Neural cell (in vitro differentiated cells): ENCODE measurements at regions not wholly inside any gene's neighbourhood (a gene's known extent, or its start where the extent isn't known, plus 50 kb on each side); places are given as distances from the start of the nearest gene placed in this dataset.
"Not testable (repeated sequence)": the region's sequence is repeated elsewhere in the genome, so short reads cannot be mapped to it uniquely, and the experiment has no call there.

Experiments
- H2AFZ ChIP-seq: fragments of 200-600, 300-800 bp; sonication (generic), shearing (Covaris generic); 2 replicates; pipeline ENCODE4 v1.6.0; 2014; ENCODE audit warnings: low read depth, mild to moderate bottlenecking, antibody characterized with exemption, low read length, moderate library complexity
- H3F3A ChIP-seq: fragments of 200-600 bp; shearing (Covaris generic); 2 replicates; pipeline ENCODE4 v1.6.1; 2016; ENCODE audit warnings: mild to moderate bottlenecking, moderate library complexity, mixed read lengths, antibody characterized with exemption, low read length; ENCODE audit not compliant: insufficient read depth, poor library complexity, severe bottlenecking
- H3K27ac ChIP-seq: fragments of 200-600, 300-800 bp; sonication (generic), shearing (Covaris generic); 2 replicates; pipeline ENCODE4 v1.5.1; 2014; ENCODE audit warnings: mild to moderate bottlenecking, low read length, moderate library complexity
- H3K27me3 ChIP-seq: fragments of 300-800, 200-600 bp; sonication (generic), shearing (Covaris generic); 2 replicates; pipeline ENCODE4 v1.6.0; 2014; ENCODE audit warnings: mild to moderate bottlenecking, low read depth, low read length, moderate library complexity; ENCODE audit not compliant: insufficient read depth
- H3K36me3 ChIP-seq: fragments of 300-800, 200-600 bp; sonication (generic), shearing (Covaris generic); 2 replicates; pipeline ENCODE4 v1.5.1; 2014; ENCODE audit warnings: mild to moderate bottlenecking, antibody characterized with exemption, low read length, moderate library complexity; ENCODE audit not compliant: insufficient read depth
- H3K4me2 ChIP-seq: fragments of 300-800, 200-600 bp; sonication (generic), shearing (Covaris generic); 2 replicates; pipeline ENCODE4 v1.6.0; 2014; ENCODE audit warnings: mild to moderate bottlenecking, low read length
- H3K4me3 ChIP-seq: fragments of 300-800, 200-600 bp; sonication (generic), shearing (Covaris generic); 2 replicates; pipeline ENCODE4 v1.5.1; 2014; ENCODE audit warnings: mild to moderate bottlenecking, low read length, moderate library complexity
- H3K79me2 ChIP-seq: fragments of 200-600 bp; shearing (Covaris generic); replicated peaks from 2 replicates; pipeline ENCODE4 v1.6.0; 2014; ENCODE audit warnings: mild to moderate bottlenecking, low read length, moderate library complexity; ENCODE audit not compliant: insufficient read depth
- H3K9ac ChIP-seq: fragments of 300-800, 200-600 bp; sonication (generic), shearing (Covaris generic); 2 replicates; pipeline ENCODE4 v1.6.1; 2016; ENCODE audit warnings: mild to moderate bottlenecking, low read length, mixed read lengths
- H3K9me2 ChIP-seq: fragments of 200-600 bp; shearing (Covaris generic); 2 replicates; pipeline ENCODE4 v1.6.1; 2016; ENCODE audit warnings: mild to moderate bottlenecking, low read length, mixed read lengths; ENCODE audit not compliant: insufficient read depth
- H3K9me3 ChIP-seq: fragments of 200-600, 300-800 bp; sonication (generic), shearing (Covaris generic); 2 replicates; pipeline ENCODE4 v1.6.1; 2016; ENCODE audit warnings: mild to moderate bottlenecking, mixed run types, low read length, moderate library complexity, mixed read lengths
- H4K20me1 ChIP-seq: fragments of 200-600 bp; shearing (Covaris generic); 2 replicates; pipeline ENCODE4 v1.6.1; 2016; ENCODE audit warnings: mild to moderate bottlenecking, mixed run types; ENCODE audit not compliant: insufficient read depth
- EP300 ChIP-seq: fragments of 450-650 bp; conservative IDR thresholded peaks from 2 replicates; pipeline ENCODE4 v1.6.1; 2014; ENCODE audit warnings: antibody characterized with exemption, mild to moderate bottlenecking, moderate library complexity; ENCODE audit not compliant: poor library complexity, severe bottlenecking
- EZH2 ChIP-seq: fragments of 200-600, 300-800 bp; shearing (Covaris generic), sonication (generic); IDR thresholded peaks from 2 replicates; pipeline ENCODE4 v1.6.1; 2014; ENCODE audit warnings: antibody characterized with exemption, low read length, borderline replicate concordance, mild to moderate bottlenecking; ENCODE audit not compliant: insufficient read depth, poor library complexity, severe bottlenecking
- MXI1 ChIP-seq: fragments of 450-650 bp; conservative IDR thresholded peaks from 2 replicates; pipeline ENCODE4 v1.6.1; 2014; ENCODE audit warnings: antibody characterized with exemption, mild to moderate bottlenecking; ENCODE audit not compliant: poor library complexity, severe bottlenecking
- POLR2AphosphoS5 ChIP-seq: IDR thresholded peaks from 2 replicates; pipeline ENCODE4 v1.6.1; 2012
- RAD21 ChIP-seq: fragments of 450-650 bp; conservative IDR thresholded peaks from 2 replicates; pipeline ENCODE4 v1.6.1; 2014; ENCODE audit warnings: antibody characterized with exemption, mild to moderate bottlenecking, moderate library complexity
- SMC3 ChIP-seq: fragments of 450-650 bp; conservative IDR thresholded peaks from 2 replicates; pipeline ENCODE4 v1.6.1; 2014; ENCODE audit warnings: antibody characterized with exemption, mild to moderate bottlenecking, moderate library complexity; ENCODE audit not compliant: poor library complexity
- TAF1 ChIP-seq: IDR thresholded peaks from 2 replicates; pipeline ENCODE4 v1.6.1; 2012; ENCODE audit warnings: low read depth
- TF ChIP-seq, protein P1 (sequence below): IDR thresholded peaks from 2 replicates; pipeline ENCODE4 v1.6.1; 2012; ENCODE audit warnings: borderline replicate concordance
- TF ChIP-seq, protein P2 (sequence below): fragments of 450-650 bp; IDR thresholded peaks from 2 replicates; pipeline ENCODE4 v1.5.1; 2014; ENCODE audit warnings: antibody characterized with exemption, mild to moderate bottlenecking, moderate library complexity; ENCODE audit not compliant: poor library complexity, severe bottlenecking

DNA sequence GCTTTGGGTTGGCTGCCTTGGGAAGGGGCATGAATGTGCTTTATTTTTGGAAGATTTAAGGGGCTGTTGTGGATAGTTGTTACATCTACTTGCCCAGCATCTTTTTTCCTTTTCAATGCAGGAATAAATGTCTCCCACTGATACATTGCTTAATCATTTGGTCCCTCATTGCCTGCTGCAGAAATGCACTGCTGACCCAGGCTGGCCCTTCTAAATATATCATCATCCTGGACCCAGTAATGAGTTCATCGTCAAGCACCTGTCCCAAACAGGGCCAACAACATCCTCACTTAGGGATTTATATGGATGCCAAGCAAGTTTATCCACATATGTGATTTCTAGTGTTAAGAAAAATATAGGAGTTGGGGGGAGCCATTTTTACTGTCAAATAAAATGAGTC, 67.2 kb downstream of the ASCL1 start:
- Histone ChIP-seq H3K27ac (no peak overlapping the region), H3K27me3 (no peaks in the 10 kb centered on the region), H2AFZ (no peak overlapping the region), H4K20me1 (no peaks in the 10 kb centered on the region), H3K9ac (no peak overlapping the region), H3F3A (no peaks in the 10 kb centered on the region), H3K36me3 (no peaks in the 10 kb centered on the region), H3K9me2 (no peaks in the 10 kb centered on the region), H3K4me3 (no peak overlapping the region), H3K4me2 (no peak overlapping the region), H3K79me2 (no peaks in the 10 kb centered on the region), H3K9me3 (no peaks in the 10 kb centered on the region)
- TF ChIP-seq EZH2 (no peak), MXI1 (no peak), TAF1 (no peak), SMC3 (no peak), POLR2AphosphoS5 (no peak), EP300 (no peak), RAD21 (no peak)
- TF ChIP-seq, protein P1, sequence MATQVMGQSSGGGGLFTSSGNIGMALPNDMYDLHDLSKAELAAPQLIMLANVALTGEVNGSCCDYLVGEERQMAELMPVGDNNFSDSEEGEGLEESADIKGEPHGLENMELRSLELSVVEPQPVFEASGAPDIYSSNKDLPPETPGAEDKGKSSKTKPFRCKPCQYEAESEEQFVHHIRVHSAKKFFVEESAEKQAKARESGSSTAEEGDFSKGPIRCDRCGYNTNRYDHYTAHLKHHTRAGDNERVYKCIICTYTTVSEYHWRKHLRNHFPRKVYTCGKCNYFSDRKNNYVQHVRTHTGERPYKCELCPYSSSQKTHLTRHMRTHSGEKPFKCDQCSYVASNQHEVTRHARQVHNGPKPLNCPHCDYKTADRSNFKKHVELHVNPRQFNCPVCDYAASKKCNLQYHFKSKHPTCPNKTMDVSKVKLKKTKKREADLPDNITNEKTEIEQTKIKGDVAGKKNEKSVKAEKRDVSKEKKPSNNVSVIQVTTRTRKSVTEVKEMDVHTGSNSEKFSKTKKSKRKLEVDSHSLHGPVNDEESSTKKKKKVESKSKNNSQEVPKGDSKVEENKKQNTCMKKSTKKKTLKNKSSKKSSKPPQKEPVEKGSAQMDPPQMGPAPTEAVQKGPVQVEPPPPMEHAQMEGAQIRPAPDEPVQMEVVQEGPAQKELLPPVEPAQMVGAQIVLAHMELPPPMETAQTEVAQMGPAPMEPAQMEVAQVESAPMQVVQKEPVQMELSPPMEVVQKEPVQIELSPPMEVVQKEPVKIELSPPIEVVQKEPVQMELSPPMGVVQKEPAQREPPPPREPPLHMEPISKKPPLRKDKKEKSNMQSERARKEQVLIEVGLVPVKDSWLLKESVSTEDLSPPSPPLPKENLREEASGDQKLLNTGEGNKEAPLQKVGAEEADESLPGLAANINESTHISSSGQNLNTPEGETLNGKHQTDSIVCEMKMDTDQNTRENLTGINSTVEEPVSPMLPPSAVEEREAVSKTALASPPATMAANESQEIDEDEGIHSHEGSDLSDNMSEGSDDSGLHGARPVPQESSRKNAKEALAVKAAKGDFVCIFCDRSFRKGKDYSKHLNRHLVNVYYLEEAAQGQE = no peak
- TF ChIP-seq, protein P2, sequence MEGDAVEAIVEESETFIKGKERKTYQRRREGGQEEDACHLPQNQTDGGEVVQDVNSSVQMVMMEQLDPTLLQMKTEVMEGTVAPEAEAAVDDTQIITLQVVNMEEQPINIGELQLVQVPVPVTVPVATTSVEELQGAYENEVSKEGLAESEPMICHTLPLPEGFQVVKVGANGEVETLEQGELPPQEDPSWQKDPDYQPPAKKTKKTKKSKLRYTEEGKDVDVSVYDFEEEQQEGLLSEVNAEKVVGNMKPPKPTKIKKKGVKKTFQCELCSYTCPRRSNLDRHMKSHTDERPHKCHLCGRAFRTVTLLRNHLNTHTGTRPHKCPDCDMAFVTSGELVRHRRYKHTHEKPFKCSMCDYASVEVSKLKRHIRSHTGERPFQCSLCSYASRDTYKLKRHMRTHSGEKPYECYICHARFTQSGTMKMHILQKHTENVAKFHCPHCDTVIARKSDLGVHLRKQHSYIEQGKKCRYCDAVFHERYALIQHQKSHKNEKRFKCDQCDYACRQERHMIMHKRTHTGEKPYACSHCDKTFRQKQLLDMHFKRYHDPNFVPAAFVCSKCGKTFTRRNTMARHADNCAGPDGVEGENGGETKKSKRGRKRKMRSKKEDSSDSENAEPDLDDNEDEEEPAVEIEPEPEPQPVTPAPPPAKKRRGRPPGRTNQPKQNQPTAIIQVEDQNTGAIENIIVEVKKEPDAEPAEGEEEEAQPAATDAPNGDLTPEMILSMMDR = no peak

DNA sequence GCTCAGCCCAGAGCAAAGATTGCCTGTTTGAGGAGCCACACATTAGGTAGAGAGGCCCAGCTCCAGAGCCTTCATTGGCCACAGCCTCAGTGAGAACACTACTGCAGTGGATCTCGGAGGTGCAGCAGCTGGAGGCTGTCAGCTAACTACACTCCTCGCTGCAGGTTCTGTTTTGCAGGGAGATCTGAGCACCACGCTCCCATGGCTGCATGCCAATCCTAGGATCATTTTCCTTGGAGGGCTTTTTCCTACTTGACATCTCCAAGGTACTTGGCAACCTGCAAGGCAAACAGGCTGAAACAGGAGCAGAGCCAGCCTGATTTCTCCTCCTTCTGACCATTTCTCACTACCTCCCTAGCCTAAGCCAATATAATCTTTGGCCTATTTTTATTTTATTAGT, 69.2 kb downstream of the ASCL1 start:
- H3K27me3 ChIP-seq, H3K9me3 ChIP-seq, H3K36me3 ChIP-seq, H3K9me2 ChIP-seq, H3K79me2 ChIP-seq, H3K4me2 ChIP-seq, H3K27ac ChIP-seq, H4K20me1 ChIP-seq, H3K4me3 ChIP-seq, H3F3A ChIP-seq, H3K9ac ChIP-seq, H2AFZ ChIP-seq: not testable (repeated sequence)
